Colonic mucosa (tissue), 4 donors: ENCODE measurements at regions not wholly inside any gene's neighbourhood (a gene's known extent, or its start where the extent isn't known, plus 50 kb on each side); places are given as distances from the start of the nearest gene placed in this dataset.

Source experiments
- DNase-seq: peaks from one replicate; pipeline ENCODE4 v3.0.0-alpha.2; 2020
- H3K27ac ChIP-seq: fragments of 200-600 bp; one replicate; pipeline ENCODE4 v1.8.0; 2021
- H3K27me3 ChIP-seq: fragments of 200-600 bp; one replicate; pipeline ENCODE4 v1.8.0; 2021
- H3K36me3 ChIP-seq: fragments of 200-600 bp; one replicate; pipeline ENCODE4 v1.8.0; 2021
- H3K4me1 ChIP-seq: fragments of 200-600 bp; one replicate; pipeline ENCODE4 v1.8.0; 2021; ENCODE audit warnings: mild to moderate bottlenecking
- H3K4me3 ChIP-seq: fragments of 200-600 bp; one replicate; pipeline ENCODE4 v1.8.0; 2021
- H3K9ac ChIP-seq, 2 donors: one replicate each; pipeline ENCODE4 v1.7.0; 2013; ENCODE audit warnings: control low read depth in 2 of 2, low read depth in 2 of 2, low read length in 2 of 2
- H3K9me3 ChIP-seq: fragments of 200-600 bp; one replicate; pipeline ENCODE4 v1.8.0; 2021
- CTCF ChIP-seq: fragments of 200-600 bp; IDR thresholded peaks from one replicate; pipeline ENCODE4 v1.8.0; 2022; ENCODE audit warnings: antibody characterized with exemption, mild to moderate bottlenecking
- intact Hi-C: fragments of 100-400 bp; cut with DNase I; formaldehyde crosslinking; loops from one replicate; pipeline ENCODE4 v1.14.1; 2022
- donor health status: healthy.
- donor health status: DM: no; HTN: no; CAD: no.
- donor health status: DM: no; HTN: no; CAD: no.

GRCh38 chr4:104751468-104751867 lies 256.8 kb upstream of the CXXC4 start:
- Histone ChIP-seq H3K4me3 (no peak overlapping the region), H3K36me3 (no peaks in the 10 kb centered on the region), H3K27me3 (no peaks in the 10 kb centered on the region), H3K9ac (no peak overlapping the region), H3K4me1 (no peaks in the 10 kb centered on the region), H3K27ac (no peak overlapping the region), H3K9me3 (no peaks in the 10 kb centered on the region)
- DNase-seq: no peak
- intact Hi-C loops: no loop called here
- no peak for TF ChIP-seq CTCF

GRCh38 chr4:104752337-104752736 lies 257.6 kb upstream of the CXXC4 start:
- Histone ChIP-seq H3K27me3 (no peaks in the 10 kb centered on the region), H3K27ac (no peak overlapping the region), H3K36me3 (no peaks in the 10 kb centered on the region), H3K4me1 (no peaks in the 10 kb centered on the region), H3K9ac (no peak overlapping the region), H3K9me3 (no peaks in the 10 kb centered on the region), H3K4me3 (no peak overlapping the region)
- intact Hi-C loops: no loop called here
- no peak for DNase-seq
- TF ChIP-seq CTCF: no peak

- no peak for DNase-seq
- no peak overlapping the region for H3K4me3 ChIP-seq
- H3K27me3 ChIP-seq: no peaks in the 10 kb centered on the region
- no peak overlapping the region for H3K9ac ChIP-seq
- no peak overlapping the region for H3K27ac ChIP-seq
- intact Hi-C loops: no loop called here
- no peaks in the 10 kb centered on the region for H3K9me3 ChIP-seq
- no peaks in the 10 kb centered on the region for H3K36me3 ChIP-seq
- no peaks in the 10 kb centered on the region for H3K4me1 ChIP-seq
- no peak for TF ChIP-seq CTCF
Observed at GRCh38 chr4:104756837-104757236, 262.1 kb upstream of the CXXC4 start.

- no peak overlapping the region for H3K27ac ChIP-seq
- H3K36me3 ChIP-seq: no peaks in the 10 kb centered on the region
- H3K9me3 ChIP-seq: no peaks in the 10 kb centered on the region
- no peak for DNase-seq
- intact Hi-C loops: no loop called here
- H3K4me3 ChIP-seq: no peak overlapping the region
- no peaks in the 10 kb centered on the region for H3K4me1 ChIP-seq
- no peak for TF ChIP-seq CTCF
- H3K27me3 ChIP-seq: no peaks in the 10 kb centered on the region
- H3K9ac ChIP-seq: no peak overlapping the region
Observed at GRCh38 chr4:104758574-104758973, 263.9 kb upstream of the CXXC4 start.

- no peak for TF ChIP-seq CTCF
- H3K9me3 ChIP-seq: no peaks in the 10 kb centered on the region
- intact Hi-C loops: no loop called here
- no peak overlapping the region for H3K4me3 ChIP-seq
- H3K27me3 ChIP-seq: no peaks in the 10 kb centered on the region
- no peak for DNase-seq
- H3K36me3 ChIP-seq: no peaks in the 10 kb centered on the region
- H3K4me1 ChIP-seq: no peaks in the 10 kb centered on the region
- H3K9ac ChIP-seq: no peak overlapping the region
- H3K27ac ChIP-seq: no peak overlapping the region
Observed at GRCh38 chr4:104763554-104764222, 269.0 kb upstream of the CXXC4 start.
